NB4 (cell line): ENCODE measurements at regions not wholly inside any gene's neighbourhood (a gene's known extent, or its start where the extent isn't known, plus 50 kb on each side); places are given as distances from the start of the nearest gene placed in this dataset.
"Not testable (repeated sequence)": the region's sequence is repeated elsewhere in the genome, so short reads cannot be mapped to it uniquely, and the experiment has no call there.

Experiments used
- DNase-seq: peaks from one replicate; pipeline ENCODE4 v3.0.0; 2010; ENCODE audit warnings: low read depth
- H3K4me3 ChIP-seq: one replicate; pipeline ENCODE4 v1.5.1; 2011; ENCODE audit warnings: mild to moderate bottlenecking, low read depth, low read length, moderate library complexity
- MAX ChIP-seq: IDR thresholded peaks from 2 replicates; pipeline ENCODE4 v1.6.1; 2011; ENCODE audit warnings: low read depth, low read length
- MYC ChIP-seq: IDR thresholded peaks from 2 replicates; pipeline ENCODE4 v1.6.1; 2011; ENCODE audit warnings: low read depth, low read length
- POLR2A ChIP-seq: IDR thresholded peaks from 2 replicates; pipeline ENCODE4 v1.6.1; 2011; ENCODE audit warnings: mild to moderate bottlenecking; ENCODE audit not compliant: insufficient read length; ENCODE audit errors: extremely low read depth
- TF ChIP-seq, protein P1 (sequence below): IDR thresholded peaks from one replicate; pipeline ENCODE4 v1.5.1; 2012; ENCODE audit warnings: low read depth, low read length

DNA sequence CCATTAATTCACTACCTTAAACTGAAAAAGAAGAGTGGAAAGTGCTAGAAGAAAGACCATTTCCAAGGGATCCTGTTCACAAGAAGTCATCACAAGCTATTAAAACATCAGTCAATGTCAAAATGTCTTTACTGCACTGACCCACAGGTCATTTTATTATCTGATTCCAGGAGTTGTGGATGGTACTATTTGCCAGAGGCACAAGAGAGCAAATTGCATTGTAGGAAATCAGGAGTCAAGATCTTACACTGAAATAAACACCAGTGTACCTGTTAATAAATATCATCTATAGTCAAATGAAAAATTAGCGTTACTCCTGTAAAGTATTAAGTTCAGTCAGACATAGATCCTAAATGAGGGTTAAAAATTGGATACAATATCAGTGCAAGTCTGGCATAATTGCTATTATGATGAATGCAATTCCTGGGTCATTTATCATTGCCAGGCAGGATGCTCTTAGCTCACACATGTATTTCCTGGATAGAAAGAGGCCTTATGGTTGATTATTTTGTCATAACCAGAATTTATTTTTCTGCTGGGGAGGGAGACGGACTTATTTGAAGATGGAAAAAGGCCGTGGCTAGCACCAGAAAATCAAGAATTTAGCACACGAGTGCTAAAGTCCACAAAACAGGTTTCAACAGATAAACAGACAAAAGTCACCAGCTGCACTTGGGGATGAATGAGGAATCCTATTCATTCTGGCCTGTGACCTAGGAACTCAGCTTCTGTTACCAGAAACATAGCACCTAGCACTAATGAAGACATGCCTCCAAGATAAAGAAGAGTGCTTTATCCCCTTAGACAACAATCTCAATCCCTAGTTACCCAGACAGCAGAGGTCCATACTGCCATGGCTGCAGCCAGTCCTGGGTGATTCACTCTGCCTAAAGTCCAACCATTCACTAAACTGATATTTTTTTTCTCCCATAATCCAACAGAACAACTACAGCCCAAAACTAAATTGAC lies 683.1 kb upstream of the POM121L12 start:
- H3K4me3 ChIP-seq: no peak overlapping the region
- no peak for TF ChIP-seq MAX
- no peak for TF ChIP-seq MYC
- TF ChIP-seq POLR2A: no peak
- TF ChIP-seq, protein P1, sequence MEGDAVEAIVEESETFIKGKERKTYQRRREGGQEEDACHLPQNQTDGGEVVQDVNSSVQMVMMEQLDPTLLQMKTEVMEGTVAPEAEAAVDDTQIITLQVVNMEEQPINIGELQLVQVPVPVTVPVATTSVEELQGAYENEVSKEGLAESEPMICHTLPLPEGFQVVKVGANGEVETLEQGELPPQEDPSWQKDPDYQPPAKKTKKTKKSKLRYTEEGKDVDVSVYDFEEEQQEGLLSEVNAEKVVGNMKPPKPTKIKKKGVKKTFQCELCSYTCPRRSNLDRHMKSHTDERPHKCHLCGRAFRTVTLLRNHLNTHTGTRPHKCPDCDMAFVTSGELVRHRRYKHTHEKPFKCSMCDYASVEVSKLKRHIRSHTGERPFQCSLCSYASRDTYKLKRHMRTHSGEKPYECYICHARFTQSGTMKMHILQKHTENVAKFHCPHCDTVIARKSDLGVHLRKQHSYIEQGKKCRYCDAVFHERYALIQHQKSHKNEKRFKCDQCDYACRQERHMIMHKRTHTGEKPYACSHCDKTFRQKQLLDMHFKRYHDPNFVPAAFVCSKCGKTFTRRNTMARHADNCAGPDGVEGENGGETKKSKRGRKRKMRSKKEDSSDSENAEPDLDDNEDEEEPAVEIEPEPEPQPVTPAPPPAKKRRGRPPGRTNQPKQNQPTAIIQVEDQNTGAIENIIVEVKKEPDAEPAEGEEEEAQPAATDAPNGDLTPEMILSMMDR: no peak
- DNase-seq: no peak

DNA sequence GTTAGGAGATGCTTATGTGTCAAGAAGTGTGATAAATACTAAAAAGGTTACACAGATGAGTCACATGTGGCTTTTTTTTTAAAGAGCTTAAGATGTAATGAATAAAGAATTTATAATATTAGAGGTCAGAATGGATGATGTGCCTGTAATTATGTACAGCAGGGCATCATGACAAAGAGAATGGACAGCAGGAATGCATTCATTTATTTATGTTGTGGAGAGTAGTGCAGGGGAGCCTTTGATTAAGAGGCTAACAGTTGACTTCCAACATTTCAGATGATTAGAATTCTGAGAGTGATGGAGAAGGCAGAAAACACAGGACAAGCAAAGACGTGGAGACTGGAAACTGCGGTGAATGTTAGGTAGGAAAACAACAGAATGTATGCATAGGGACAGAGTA lies 691.4 kb upstream of the POM121L12 start:
- TF ChIP-seq, protein P1: no peak
- TF ChIP-seq MYC (no peak), MAX (no peak), POLR2A (no peak)
- DNase-seq: no peak
- H3K4me3 ChIP-seq: no peak overlapping the region

DNA sequence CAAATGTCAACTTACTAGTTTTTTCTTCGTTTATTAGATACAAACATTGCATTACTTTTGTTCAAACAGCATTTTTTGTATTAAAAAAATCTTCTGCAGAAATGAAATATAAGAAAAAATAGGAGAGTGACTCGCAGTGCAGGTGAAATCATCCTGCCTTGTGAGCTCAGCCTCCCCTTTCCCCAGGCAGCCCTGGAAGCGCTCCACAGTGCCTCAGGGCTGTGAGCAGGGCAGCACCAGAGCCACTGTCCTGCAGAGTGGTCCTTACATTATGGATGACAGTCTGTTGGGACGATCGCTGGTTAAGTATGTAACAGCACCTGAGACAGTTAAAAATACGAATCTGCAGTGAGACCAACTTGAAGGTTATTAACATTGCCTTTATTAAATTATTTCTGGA lies 695.4 kb upstream of the POM121L12 start:
- no peak overlapping the region for H3K4me3 ChIP-seq
- no peak for TF ChIP-seq MYC
- TF ChIP-seq MAX: no peak
- TF ChIP-seq, protein P1: no peak
- no peak for TF ChIP-seq POLR2A
- no peak for DNase-seq

DNA sequence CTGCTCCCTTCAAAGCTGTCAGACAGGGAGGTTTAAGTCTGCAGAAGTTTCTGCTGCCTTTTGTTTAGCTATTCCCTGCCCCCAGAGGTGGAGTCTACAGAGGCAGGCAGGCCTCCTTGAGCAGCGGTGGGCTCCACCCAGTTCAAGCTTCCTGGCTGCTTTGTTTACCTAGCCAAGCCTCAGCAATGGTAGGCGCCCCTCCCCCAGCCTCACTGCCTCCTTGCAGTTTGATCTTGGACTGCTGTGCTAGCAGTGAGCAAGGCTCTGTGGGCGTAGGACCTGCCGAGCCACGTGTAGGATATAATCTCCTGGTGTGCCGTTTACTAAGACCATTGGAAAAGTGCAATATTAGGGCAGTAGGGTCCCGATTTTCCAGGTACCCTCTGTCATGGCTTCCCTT lies 707.1 kb upstream of the POM121L12 start:
- not testable (repeated sequence) for H3K4me3 ChIP-seq, DNase-seq

DNA sequence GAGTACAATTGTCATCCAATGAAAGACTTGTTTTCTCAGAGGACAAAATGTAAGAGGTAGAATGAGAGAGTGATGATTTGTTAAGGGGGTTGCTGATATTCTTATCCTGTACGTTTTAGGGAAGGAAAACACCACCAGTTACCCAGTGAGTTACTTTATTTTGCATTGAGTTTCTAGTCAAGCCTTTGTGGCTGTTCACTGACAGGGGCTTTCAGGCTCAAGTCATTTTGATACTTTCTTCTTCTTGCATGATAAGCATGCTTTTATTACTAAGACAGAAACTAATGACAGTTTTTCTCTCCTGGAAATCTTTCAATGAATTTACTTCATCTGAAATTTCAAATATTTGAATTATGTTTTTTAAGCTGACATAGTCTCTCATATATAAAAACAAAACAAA lies 710.2 kb upstream of the POM121L12 start:
- no peak overlapping the region for H3K4me3 ChIP-seq
- TF ChIP-seq, protein P1: no peak
- no peak for TF ChIP-seq POLR2A
- no peak for TF ChIP-seq MYC
- no peak for TF ChIP-seq MAX
- no peak for DNase-seq

GRCh38 chr7:52323202-52323746 lies 712.2 kb upstream of the POM121L12 start:
- no peak for TF ChIP-seq POLR2A
- no peak for TF ChIP-seq MYC
- TF ChIP-seq, protein P1: no peak
- TF ChIP-seq MAX: no peak
- no peak overlapping the region for H3K4me3 ChIP-seq
- no peak for DNase-seq
